ENCODE measurements at regions not wholly inside any gene's neighbourhood (a gene's known extent, or its start where the extent isn't known, plus 50 kb on each side); places are given as distances from the start of the nearest gene placed in this dataset.

GRCh38 chr2:42969231-42970150 is 177.1 kb upstream of the HAAO start:
- CTCF ChIA-PET: no interaction called here

GRCh38 chr2:42967959-42968674 is 175.7 kb upstream of the HAAO start:
- DNase-seq (ENCODE audit: low read depth, low spot score) (no peak), ATAC-seq (no peak)
- ChIA-PET CTCF (no interaction called here), POLR2A (no interaction called here), RAD21 (ENCODE audit: low non-redundant PET in 1 of 2, low total read pairs in 2 of 2, uncharacterized antibody in 2 of 2, unreplicated experiment in 2 of 2) (no interaction called here)
- intact Hi-C loops (cut with micrococcal nuclease): no loop called here
- no peak overlapping the region for H3K27ac ChIP-seq (ENCODE audit: low read depth, low read length)
- no peaks in the 10 kb centered on the region for H3K79me2 ChIP-seq (ENCODE audit: insufficient read depth, low read length)
- BruUV-seq (replicated peaks): no TSS peak
- H2AFZ ChIP-seq (ENCODE audit: low read depth, low read length, poor library complexity, severe bottlenecking): no peak overlapping the region
- no peaks in the 10 kb centered on the region for H3K4me1 ChIP-seq (ENCODE audit: control insufficient read depth in 1 of 2, insufficient read depth in 2 of 2, low read length in 2 of 2)
- no peaks in the 10 kb centered on the region for H3K9me3 ChIP-seq (ENCODE audit: control insufficient read depth in 1 of 2, insufficient read depth in 1 of 2, low read depth in 1 of 2, low read length in 2 of 2)
- H4K20me1 ChIP-seq (ENCODE audit: insufficient read depth): no peaks in the 10 kb centered on the region
- no peaks in the 10 kb centered on the region for H3K9me2 ChIP-seq (ENCODE audit: insufficient read depth)
- H3K27me3 ChIP-seq (ENCODE audit: insufficient read depth, low read length): no peaks in the 10 kb centered on the region
- H3K4me2 ChIP-seq (ENCODE audit: low read length): no peak overlapping the region
- no peak overlapping the region for H3K9ac ChIP-seq (ENCODE audit: low read length)
- TF ChIP-seq ZBTB33 (IDR thresholded peaks at IDR 0.05; ENCODE audit: extremely low read depth, insufficient replicate concordance, low read length) (no peak), EZH2 (IDR thresholded peaks at IDR 0.05) (no peak)
- no peak overlapping the region for H3K4me3 ChIP-seq (replicated peaks in 1 of 2; ENCODE audit: low read depth in 1 of 2, low read length in 2 of 2)
- H3K36me3 ChIP-seq (ENCODE audit: control insufficient read depth in 1 of 2, insufficient read depth in 2 of 2, low read length in 2 of 2): no peaks in the 10 kb centered on the region

More at GRCh38 chr2:42969231-42970150, 177.1 kb upstream of the HAAO start:
- no peaks in the 10 kb centered on the region for H3K9me2 ChIP-seq (ENCODE audit: insufficient read depth)
- BruUV-seq (replicated peaks): no TSS peak
- H3K36me3 ChIP-seq (ENCODE audit: control insufficient read depth in 1 of 2, insufficient read depth in 2 of 2, low read length in 2 of 2): no peaks in the 10 kb centered on the region
- H3K4me3 ChIP-seq (replicated peaks in 1 of 2; ENCODE audit: low read depth in 1 of 2, low read length in 2 of 2): no peak overlapping the region
- no peaks in the 10 kb centered on the region for H3K27me3 ChIP-seq (ENCODE audit: insufficient read depth, low read length)
- no peak for TF ChIP-seq POLR2AphosphoS5 (IDR thresholded peaks at IDR 0.05; ENCODE audit: low read depth, low read length)
- no peak for TF ChIP-seq EZH2phosphoT487 (IDR thresholded peaks at IDR 0.05; ENCODE audit: borderline replicate concordance)
- no peak for TF ChIP-seq SIN3A (IDR thresholded peaks at IDR 0.05; ENCODE audit: low read depth)
- intact Hi-C loops (cut with micrococcal nuclease): no loop called here
- ChIA-PET RAD21 (ENCODE audit: low non-redundant PET in 1 of 2, low total read pairs in 2 of 2, uncharacterized antibody in 2 of 2, unreplicated experiment in 2 of 2) (no interaction called here), POLR2A (no interaction called here)
- no peak overlapping the region for H2AFZ ChIP-seq (ENCODE audit: low read depth, low read length, poor library complexity, severe bottlenecking)
- no peaks in the 10 kb centered on the region for H3K4me1 ChIP-seq (ENCODE audit: control insufficient read depth in 1 of 2, insufficient read depth in 2 of 2, low read length in 2 of 2)
- H3K9me3 ChIP-seq (ENCODE audit: control insufficient read depth in 1 of 2, insufficient read depth in 1 of 2, low read depth in 1 of 2, low read length in 2 of 2): no peaks in the 10 kb centered on the region
- no peaks in the 10 kb centered on the region for H4K20me1 ChIP-seq (ENCODE audit: insufficient read depth)
- H3K4me2 ChIP-seq (ENCODE audit: low read length): no peak overlapping the region
- ATAC-seq (no peak), DNase-seq (ENCODE audit: low read depth, low spot score) (no peak)
- H3K27ac ChIP-seq (ENCODE audit: low read depth, low read length): no peak overlapping the region
- no peaks in the 10 kb centered on the region for H3K79me2 ChIP-seq (ENCODE audit: insufficient read depth, low read length)
- no peak overlapping the region for H3K9ac ChIP-seq (ENCODE audit: low read length)
